IPS DF 4.7 (cell line): ENCODE measurements at regions not wholly inside any gene's neighbourhood (a gene's known extent, or its start where the extent isn't known, plus 50 kb on each side); places are given as distances from the start of the nearest gene placed in this dataset.

Experiments used
- DNase-seq: peaks from one replicate; pipeline ENCODE4 v3.0.0-alpha.2; 2013; ENCODE audit warnings: low spot score; ENCODE audit errors: extremely low read depth

DNA sequence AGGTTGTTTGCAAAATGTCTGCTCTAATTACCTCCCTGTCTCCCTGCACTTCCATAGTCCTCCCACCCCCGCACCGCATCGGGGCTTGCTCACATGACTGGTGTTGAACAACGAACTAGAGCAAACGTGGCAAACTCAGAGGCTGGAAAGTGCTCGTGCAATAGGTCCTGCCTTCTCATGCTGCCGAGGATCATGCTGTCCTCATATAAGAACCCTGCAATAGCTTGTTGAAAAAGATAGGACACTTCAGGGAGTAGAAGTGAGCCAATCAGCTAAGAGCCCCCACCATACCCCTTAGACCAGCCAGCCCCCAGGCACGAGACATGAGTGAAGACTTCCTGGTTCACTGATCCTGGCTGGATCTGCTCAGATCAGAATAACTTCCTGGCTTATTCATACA lies 219.2 kb downstream of the C6orf118 start:
- DNase-seq: no peak

DNA sequence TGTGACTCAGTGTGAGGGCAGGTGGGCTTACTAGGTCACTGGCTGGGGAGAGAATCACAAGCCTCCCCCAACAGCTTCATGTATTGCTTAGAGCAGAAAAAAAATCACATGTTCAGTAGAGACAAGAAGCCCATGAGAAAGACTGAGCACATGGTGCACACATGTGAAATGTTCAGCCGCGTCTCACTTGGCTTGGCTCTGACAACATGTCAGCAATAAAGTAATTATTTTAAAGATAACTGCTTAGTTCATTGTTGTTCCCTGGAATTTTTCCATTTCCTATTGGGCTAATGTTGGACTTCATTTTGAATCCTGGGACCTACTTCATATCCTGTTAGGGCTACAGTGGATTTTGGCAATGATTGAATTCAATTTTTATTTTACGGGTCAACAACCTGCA lies 222.6 kb downstream of the C6orf118 start:
- DNase-seq: no peak

DNA sequence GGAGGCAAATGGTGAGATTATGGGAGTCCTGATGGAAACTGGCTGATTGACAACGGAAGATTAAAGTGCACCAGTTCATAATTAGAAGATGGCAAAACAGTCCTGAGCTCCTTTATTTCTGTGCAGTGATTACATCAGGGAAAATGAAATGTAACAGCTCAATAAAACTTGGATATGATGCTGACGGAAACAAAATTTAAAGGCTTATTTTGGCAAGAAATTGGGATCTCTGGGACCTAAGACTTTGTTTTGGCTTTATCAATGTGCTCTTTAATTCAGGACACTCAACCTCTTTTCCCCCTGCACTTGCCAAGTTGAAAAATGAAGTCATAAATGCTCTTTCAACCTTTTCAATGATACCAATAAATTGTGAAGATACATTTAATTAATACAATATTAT lies 226.8 kb downstream of the C6orf118 start:
- no peak for DNase-seq

DNA sequence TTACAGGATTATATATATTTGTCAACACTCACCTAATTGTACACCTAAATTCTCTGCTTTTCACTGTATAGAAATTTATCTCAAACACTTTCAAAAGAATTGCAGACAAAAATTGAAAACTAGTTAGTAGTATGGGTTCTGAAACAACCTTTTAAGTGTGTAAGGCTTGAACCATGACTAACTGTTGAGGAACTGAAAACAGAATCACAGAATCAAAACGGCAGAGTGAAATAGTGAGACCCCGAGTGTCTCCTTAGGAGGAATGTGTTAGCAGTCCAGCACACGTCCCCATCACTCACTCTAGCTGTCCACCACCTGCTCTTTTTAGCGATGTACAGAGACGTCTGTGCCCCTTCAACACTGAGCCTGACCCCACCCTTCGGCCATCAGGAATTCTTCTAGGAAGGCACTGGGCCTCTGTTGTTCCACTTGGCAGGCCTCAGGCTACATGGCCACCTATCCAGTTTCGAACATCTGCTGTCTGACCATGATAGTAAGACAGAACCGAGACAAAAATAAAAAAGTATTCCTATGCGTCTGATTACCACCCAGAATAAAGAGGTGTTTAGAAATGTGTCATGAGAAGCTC lies 227.4 kb downstream of the C6orf118 start:
- no peak for DNase-seq

DNA sequence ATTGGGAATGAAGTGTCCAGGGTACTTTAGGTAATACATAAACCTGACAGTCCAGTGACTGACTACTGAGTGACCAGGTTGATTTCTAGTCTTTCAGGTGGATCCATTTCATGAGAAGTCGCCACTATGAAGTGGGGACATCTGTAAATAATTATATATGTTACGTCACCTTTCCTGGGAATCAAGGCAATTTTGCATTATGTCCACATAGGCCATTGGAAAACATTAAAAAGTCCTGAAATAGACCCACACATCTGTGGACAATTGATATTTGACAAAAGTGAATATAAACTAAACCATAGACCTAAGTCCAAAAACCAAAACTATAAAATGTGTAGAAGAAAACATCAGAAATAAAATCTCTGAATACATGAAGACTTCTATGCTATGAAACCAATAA lies 231.5 kb downstream of the C6orf118 start:
- DNase-seq: no peak

DNA sequence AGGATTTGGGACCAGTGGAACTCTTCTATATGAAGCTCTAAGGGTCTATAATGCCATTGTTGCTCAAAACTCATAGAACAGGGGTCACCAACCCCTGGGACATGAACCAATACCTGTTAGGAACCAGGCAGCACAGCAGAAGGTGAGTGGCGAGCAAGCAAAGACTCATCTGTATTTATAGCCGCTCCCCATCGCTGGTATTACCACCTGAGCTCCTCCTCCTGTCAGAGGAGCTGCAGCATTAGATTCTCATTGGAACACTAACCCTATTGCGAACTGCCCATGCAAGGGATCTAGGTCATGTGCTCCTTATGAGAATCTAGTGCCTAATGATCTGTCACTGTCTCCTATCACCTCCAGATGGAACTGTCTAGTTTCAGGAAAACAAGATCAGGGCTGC lies 237.5 kb downstream of the C6orf118 start:
- no peak for DNase-seq

DNA sequence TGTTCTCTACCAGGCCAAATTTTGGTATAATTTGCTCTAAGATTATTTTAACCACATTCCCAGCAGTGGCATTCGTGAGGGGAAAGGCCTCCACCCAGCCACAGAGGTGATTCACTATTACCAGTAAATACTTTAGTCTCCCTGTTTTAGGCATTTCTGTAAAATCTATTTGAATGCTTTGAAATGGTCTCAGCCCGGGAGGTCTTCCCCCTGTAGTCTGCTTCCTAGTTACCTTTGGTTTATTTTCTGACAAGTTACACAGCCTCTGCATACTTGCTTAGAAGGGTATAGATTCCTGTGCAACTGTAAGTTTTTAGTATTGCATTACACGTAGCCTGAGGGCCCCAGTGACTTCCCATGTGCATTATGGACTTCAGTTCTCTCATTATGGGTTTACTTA lies 248.7 kb downstream of the C6orf118 start:
- DNase-seq: no peak

DNA sequence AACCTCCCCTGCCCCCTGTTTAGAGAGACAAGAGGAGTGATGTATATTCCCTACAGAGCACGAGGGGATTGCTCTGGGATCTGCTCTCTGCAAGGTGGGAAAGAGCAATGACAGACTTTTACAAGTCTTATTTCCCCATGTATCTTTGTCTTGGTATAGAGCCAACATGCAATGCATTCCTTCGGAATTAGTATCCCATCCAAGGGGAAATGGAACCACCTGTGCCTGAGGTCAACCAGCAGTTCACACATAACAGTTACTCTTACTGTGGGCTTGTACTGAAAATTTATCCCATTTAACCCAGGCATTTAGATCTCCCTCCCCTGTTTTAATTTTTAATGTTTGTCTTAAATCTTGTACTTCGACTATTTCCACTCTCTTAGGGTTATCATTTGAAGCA lies 250.4 kb downstream of the C6orf118 start:
- DNase-seq: no peak

DNA sequence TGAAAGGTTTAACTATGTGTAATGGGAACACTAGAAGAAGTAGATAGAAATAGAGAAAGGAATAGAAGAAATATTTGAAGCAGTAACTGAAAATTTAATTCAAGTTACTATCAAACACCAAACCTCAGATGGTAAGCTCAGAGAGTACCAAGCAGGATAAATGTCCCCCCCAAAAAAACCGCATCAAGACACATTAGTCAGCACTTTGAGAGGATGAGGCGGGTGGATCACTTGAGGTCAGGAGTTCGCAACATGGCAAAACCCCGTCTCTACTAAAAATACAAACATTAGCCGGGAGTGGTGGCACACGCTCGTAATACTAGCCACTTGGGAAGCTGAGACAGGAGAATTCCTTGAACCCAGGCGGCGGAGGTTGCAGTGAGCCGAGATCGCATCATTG lies 253.1 kb downstream of the C6orf118 start:
- DNase-seq: no peak

DNA sequence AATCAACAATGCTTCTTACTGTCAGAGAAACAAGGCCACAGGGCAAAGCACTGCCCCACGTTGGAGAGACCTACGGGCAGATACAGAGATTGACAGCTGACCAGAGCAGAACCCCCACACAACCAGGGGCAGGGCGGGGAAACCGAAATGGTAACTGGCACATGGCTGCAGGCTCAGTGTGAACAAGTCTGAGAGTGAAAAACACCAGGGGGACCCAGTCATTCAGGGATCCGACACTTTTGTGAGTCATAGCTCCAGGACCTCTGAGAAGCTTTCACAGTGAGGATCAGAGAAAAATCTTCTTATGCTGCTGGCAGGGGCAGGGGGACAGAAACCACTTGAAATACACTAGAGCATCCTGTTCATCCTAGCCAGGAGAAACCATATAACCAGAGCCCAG lies 254.2 kb downstream of the C6orf118 start:
- no peak for DNase-seq

DNA sequence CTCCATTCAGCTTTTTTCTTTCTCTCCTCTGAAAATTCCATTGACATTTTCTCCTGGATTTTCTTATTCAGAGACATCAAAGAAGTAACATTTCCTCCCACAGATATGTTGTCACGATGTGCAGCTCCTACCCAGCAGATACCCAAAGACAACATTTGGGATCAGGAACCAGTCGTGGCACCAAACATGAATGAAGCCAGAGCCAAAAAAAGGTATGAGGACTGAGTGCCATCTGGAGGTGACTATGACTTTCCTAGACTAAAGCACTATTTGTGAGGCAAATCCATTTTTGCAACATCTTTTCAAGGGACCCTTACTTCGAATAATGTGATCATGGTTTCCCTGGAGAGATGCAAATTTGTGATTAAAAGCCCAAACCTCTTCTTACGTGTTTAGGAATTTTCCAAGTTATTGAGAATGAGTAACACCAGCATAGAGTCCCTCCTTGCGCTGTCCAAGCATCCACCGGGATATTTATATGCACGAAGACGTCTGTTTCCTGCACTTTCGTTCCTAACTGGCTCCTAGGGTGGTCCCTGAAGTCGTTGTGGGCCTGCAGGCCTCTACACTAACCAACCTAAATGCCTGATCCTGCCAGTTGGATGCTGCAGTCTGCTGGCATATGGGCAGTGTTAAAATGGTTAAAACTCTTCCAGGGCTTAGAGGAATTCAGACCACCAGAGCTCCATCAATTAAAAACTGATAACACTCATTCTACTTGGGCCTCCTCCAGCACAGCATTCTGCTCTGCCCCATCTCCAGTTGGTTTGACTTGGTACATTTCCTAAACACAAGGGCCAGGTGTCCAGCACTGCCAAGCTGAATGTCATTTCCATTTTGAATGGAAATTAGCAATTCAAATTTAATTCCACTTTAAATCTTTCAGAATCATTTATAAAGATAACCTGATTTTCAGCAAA lies 256.6 kb downstream of the C6orf118 start:
- no peak for DNase-seq

DNA sequence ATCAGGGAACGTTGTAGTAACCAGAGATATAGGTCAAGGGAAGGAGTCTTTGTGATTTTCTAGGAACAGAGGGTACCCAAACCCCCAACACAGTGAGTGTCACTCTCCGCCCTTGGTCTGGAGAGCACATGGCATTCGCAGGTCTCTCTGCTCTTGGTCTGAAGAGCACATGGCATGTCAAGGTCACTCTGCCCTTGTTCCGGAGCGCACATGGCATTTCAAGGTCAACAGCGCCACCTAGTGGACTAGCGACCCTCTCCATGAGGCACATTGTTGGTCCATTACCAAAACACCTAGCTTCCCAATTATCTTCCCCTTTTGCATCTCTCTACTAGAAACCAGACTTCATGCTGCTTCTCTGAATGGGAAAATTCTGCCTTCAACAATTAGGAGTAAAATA lies 260.0 kb downstream of the C6orf118 start:
- DNase-seq: peak; percentile 71

DNA sequence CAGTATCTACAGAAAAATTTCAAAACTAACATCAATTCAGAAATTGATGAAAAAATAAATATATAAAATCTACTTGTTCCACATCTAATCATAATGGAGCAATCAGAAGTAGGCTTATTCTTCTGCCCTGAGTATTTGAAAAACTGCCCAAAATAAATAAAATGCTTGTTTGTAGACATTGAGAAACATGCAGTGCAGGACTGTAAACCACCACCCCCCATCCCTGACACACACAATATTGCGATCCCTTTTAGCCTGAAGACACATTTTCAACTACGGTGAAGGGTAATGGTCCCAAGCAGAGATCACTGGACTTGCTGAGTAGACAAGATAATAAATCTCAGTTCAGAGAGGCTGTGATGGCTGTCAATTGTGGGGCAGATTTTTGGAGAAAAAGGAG lies 261.5 kb downstream of the C6orf118 start:
- no peak for DNase-seq

DNA sequence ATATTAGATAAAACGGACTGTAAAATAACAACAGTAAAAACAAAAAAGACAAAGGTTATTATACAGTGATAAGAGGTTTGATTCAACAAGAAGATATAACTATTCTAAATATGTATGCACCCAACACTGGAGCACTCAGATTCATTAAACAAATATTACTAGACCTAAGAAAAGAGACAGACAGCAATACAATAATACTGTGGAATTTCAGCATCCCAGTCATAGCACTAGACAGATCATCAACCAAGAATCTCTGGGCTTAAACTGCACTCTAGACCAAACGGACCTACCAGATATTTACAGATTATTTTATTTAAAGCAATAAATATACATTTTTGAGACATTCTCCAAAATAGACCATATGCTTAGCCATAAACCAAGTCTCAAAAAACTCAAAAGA lies 263.8 kb downstream of the C6orf118 start:
- no peak for DNase-seq

DNA sequence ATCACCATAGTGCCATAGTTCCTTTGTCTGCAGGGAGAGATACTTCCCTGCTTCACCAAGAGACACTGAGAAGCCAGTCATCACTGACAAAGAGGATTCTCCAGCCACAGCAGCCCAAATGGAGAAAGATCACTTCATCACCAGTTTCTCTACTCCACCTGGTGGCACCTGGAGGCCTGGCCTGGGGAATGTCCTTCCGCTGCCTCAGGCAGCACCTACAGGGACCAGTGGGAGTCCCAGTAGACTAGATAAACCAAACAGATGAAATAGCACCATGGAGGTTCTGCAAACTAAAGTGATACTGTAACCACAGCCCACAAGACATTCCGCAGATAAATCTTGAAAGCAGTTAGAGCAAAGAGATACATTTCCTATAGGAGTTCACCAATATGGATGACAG lies 266.5 kb downstream of the C6orf118 start:
- no peak for DNase-seq

DNA sequence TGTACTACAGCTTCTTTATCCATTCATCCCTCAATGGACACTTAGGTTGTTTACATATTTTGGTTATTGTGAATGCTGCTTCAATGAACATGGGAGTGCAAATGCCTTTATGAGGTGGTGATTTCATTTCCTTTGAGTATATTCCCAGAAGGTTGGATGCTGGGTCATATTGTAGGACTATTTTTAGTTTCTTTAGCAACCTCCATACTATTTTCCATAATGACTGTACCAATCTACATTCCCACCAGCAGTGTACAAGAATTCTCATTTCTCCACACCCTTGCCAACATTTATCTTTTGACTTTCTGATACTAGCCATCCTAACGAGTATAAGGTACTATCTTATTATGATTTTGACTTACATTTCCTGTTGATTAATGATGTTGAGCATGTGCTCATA lies 269.0 kb downstream of the C6orf118 start:
- no peak for DNase-seq

DNA sequence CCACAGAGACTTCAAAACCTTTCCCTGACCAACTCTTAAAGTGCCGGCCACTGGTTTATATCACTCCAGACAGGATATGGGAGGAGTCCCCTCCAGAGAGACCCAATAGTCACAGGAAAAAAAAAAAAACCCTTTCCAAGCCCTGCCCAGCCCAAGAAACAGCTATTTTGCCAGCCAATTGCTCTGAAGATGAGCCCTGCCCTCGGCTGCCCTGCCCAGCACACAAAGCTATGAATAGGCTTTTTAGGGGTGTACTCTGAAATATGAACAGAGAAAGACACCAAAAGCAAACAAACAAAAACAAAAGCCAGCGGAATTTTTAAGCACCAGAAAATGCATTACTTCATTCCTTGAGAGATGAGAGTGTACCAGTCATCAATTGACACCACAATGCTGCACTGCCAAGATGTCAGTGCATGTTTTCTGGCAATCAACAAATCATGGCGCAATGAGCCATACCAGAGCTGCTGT lies 275.1 kb downstream of the C6orf118 start:
- DNase-seq: no peak

DNA sequence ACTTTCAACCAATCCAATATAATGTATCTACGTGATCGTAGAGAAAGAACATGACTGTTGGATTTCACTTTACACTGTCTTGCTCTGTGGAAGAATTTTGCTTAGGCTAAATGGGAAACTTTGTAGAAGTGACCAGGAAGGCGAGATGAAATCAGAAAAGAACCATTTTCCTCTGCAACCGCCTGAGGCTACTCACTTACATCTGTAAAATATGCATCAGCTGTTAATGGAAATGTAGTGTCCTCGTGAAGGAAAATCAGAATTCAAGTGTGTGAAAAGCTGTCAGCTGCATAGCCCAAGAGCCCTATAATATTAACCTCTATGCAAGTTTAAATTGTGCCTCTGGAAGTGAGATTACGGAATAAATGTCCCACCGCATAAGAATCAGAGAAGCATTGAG lies 277.9 kb downstream of the C6orf118 start:
- no peak for DNase-seq

DNA sequence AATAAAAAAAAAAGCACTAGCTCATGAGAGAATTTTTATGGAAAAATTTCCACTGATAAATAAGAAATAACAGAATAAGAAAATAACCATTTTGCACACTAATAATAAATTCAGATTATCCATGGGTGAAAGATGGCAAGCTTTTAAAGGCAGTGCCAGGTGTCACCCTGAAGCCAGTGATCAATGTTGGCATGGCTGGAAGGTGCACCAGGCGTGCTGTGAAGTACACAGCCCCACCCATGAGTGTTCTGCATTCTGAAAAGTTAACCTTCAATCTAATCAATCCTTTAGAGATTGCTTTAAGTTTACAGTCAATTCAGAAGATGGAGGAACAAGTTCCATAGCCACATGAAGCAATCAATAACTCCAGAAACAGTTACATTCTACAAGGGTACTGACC lies 284.4 kb downstream of the C6orf118 start:
- DNase-seq: no peak

DNA sequence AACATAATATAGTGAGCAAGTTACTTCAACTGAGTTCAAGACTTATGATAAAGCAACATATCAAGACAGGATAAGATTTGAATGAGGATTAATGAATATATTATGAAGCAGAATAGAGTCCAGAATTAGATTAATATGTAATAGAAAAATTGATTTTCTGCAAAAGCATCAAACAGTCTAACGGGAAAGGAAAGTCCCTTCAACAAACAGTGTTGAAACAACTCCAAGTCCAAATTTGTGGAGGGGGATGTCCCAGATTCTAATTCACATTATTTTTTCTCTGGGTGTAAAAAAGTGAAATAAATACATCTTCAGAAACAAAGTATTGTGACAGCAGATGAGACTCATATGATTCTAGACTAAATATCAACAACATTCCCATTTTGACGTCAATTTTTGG lies 289.7 kb downstream of the C6orf118 start:
- no peak for DNase-seq

DNA sequence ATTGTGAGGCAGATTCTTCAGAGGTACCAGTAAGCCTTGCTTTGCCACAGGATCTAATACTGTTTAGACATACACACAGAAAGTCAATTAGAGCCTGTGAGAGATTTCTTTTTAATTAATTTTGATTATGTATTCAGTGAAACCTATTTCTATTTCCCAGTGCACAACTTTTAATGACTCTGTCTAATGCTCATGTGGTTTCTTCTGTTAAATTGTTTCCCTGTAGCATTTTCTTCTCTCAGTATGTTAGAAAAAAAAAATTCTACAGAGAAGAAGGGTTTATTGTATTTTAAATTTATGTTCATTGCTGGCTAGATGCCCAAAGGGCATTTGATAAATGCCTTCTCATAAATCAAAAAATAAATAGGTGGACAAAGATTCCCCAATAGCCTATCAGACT lies 293.7 kb downstream of the C6orf118 start:
- no peak for DNase-seq

DNA sequence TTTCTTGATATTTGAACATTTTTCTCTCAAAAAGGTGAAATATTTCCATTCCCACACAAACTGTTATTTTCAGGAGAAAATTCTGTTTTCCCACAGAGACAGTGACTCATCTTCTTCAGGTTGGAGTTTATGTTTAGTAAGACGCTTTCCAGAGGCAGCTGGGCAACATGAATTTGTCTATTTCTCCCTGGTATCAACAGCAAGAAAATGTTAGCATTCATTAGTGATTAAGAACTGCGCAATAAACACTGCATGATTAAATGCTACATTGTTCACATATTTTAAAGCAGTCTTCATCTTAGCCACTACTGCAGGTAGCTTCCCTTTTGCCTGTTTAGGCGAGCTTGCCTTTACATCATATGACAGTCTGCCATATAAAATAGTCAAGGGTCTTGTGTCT lies 295.7 kb downstream of the C6orf118 start:
- no peak for DNase-seq

DNA sequence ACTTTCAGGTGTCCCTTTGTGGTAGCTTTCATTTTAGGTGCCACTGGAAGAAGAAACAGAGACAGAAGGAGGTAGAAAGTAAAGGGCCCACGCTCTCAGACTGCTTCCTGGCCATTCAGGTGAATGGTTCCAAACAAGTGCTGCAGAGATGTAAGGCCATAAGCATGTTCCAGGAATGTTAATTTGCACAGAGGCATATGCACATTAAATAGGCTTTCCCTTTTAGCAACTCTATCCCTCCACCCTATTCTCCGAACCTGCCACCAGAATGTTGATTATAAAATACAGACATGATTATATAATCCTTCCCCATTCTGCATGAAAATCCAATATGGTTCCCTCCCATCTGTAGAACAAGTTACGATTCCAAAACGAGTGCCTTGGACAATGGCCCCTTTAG lies 297.2 kb downstream of the C6orf118 start:
- no peak for DNase-seq
